SK-N-SH treated with all-trans-retinoic acid at 6 μM for 48 hours (cell line): ENCODE measurements at regions not wholly inside any gene's neighbourhood (a gene's known extent, or its start where the extent isn't known, plus 50 kb on each side); places are given as distances from the start of the nearest gene placed in this dataset.

Source experiments
- ATAC-seq: fragments of 200-7000 bp; cut with Tn5 transposase; 3 replicates; pipeline ENCODE4 v1.9.1; 2020; ENCODE audit warnings: mild to moderate bottlenecking, moderate library complexity
- ARNTL ChIP-seq: fragments of 450-650 bp; formaldehyde crosslinking; IDR thresholded peaks from 2 replicates; pipeline ENCODE4 v1.5.0; 2020; ENCODE audit warnings: low read depth, mild to moderate bottlenecking, moderate library complexity, borderline replicate concordance
- BACH2 ChIP-seq: fragments of 250-450 bp; sonication (Bioruptor Pico); IDR thresholded peaks from 2 replicates; pipeline ENCODE4 v1.9.0; 2021; ENCODE audit warnings: mild to moderate bottlenecking, borderline replicate concordance
- CREB5 ChIP-seq: fragments of 250-450 bp; sonication (Bioruptor Pico); IDR thresholded peaks from 2 replicates; pipeline ENCODE4 v1.5.1; 2020; ENCODE audit warnings: low read depth, mild to moderate bottlenecking, moderate library complexity
- CSDC2 ChIP-seq: fragments of 250-450 bp; sonication (Bioruptor Pico); IDR thresholded peaks from 2 replicates; pipeline ENCODE4 v1.5.0; 2020; ENCODE audit warnings: mild to moderate bottlenecking, moderate library complexity
- CSRNP3 ChIP-seq: fragments of 250-450 bp; sonication (Bioruptor Pico); IDR thresholded peaks from 2 replicates; pipeline ENCODE4 v1.5.1; 2021; ENCODE audit warnings: mild to moderate bottlenecking, moderate library complexity
- ESRRG ChIP-seq: fragments of 250-450 bp; sonication (Bioruptor Pico); IDR thresholded peaks from 2 replicates; pipeline ENCODE4 v1.6.1; 2021; ENCODE audit warnings: mild to moderate bottlenecking
- GLIS3 ChIP-seq: fragments of 250-450 bp; sonication (Bioruptor Pico); IDR thresholded peaks from 2 replicates; pipeline ENCODE4 v1.5.0; 2020; ENCODE audit warnings: mild to moderate bottlenecking, moderate library complexity
- ISL1 ChIP-seq: fragments of 250-450 bp; sonication (Bioruptor Pico); IDR thresholded peaks from 2 replicates; pipeline ENCODE4 v2.1.2; 2022; ENCODE audit warnings: mild to moderate bottlenecking, moderate library complexity
- OSR1 ChIP-seq: fragments of 250-450 bp; sonication (Bioruptor Pico); IDR thresholded peaks from 2 replicates; pipeline ENCODE4 v1.8.0; 2022; ENCODE audit warnings: moderate library complexity, mild to moderate bottlenecking, inconsistent platforms
- PATZ1 ChIP-seq: fragments of 250-450 bp; sonication (Bioruptor Pico); IDR thresholded peaks from 2 replicates; pipeline ENCODE4 v1.8.0; 2020; ENCODE audit warnings: mild to moderate bottlenecking, moderate library complexity, borderline replicate concordance
- POU6F1 ChIP-seq: fragments of 250-450 bp; sonication (Bioruptor Pico); IDR thresholded peaks from 2 replicates; pipeline ENCODE4 v1.8.0; 2021; ENCODE audit warnings: low read depth, mild to moderate bottlenecking, moderate library complexity, borderline replicate concordance
- PPARA ChIP-seq: fragments of 250-450 bp; sonication (Bioruptor Pico); IDR thresholded peaks from 2 replicates; pipeline ENCODE4 v1.5.0; 2020; ENCODE audit warnings: mild to moderate bottlenecking, borderline replicate concordance
- RARB ChIP-seq: fragments of 250-450 bp; sonication (Bioruptor Pico); IDR thresholded peaks from 2 replicates; pipeline ENCODE4 v1.8.0; 2021; ENCODE audit warnings: mild to moderate bottlenecking, moderate library complexity
- SNAI2 ChIP-seq: fragments of 250-450 bp; sonication (Bioruptor Pico); IDR thresholded peaks from 2 replicates; pipeline ENCODE4 v1.5.0; 2020; ENCODE audit warnings: mild to moderate bottlenecking, moderate library complexity
- TOX ChIP-seq: fragments of 250-450 bp; sonication (Bioruptor Pico); IDR thresholded peaks from 2 replicates; pipeline ENCODE4 v1.8.0; 2021; ENCODE audit warnings: mild to moderate bottlenecking, moderate library complexity, borderline replicate concordance
- TSHZ2 ChIP-seq: fragments of 250-450 bp; sonication (Bioruptor Pico); IDR thresholded peaks from 2 replicates; pipeline ENCODE4 v1.5.0; 2020; ENCODE audit warnings: mild to moderate bottlenecking, moderate library complexity
- ZC3H10 ChIP-seq: fragments of 250-450 bp; sonication (Bioruptor Pico); IDR thresholded peaks from 2 replicates; pipeline ENCODE4 v1.5.1; 2021; ENCODE audit warnings: mild to moderate bottlenecking, moderate library complexity
- ZFP3 ChIP-seq: fragments of 250-450 bp; sonication (Bioruptor Pico); IDR thresholded peaks from 2 replicates; pipeline ENCODE4 v1.5.0; 2020; ENCODE audit warnings: mild to moderate bottlenecking, moderate library complexity
- ZFP30 ChIP-seq: fragments of 450-650 bp; formaldehyde crosslinking; IDR thresholded peaks from 2 replicates; pipeline ENCODE4 v1.5.0; 2022; ENCODE audit warnings: mild to moderate bottlenecking, moderate library complexity
- ZNF565 ChIP-seq: fragments of 450-650 bp; formaldehyde crosslinking; conservative IDR thresholded peaks from 2 replicates; pipeline ENCODE4 v1.5.0; 2020; ENCODE audit warnings: low read depth, mild to moderate bottlenecking, moderate library complexity
- ZNF70 ChIP-seq: fragments of 450-650 bp; formaldehyde crosslinking; IDR thresholded peaks from 2 replicates; pipeline ENCODE4 v1.5.0; 2020; ENCODE audit warnings: mild to moderate bottlenecking, moderate library complexity
- ZNF8 ChIP-seq: fragments of 450-650 bp; formaldehyde crosslinking; IDR thresholded peaks from 2 replicates; pipeline ENCODE4 v1.5.0; 2020; ENCODE audit warnings: mild to moderate bottlenecking, moderate library complexity

- TF ChIP-seq POU6F1 (CRISPR knock-in tag) (no peak), BACH2 (CRISPR knock-in tag) (no peak), CSDC2 (CRISPR knock-in tag) (no peak)
Observed at GRCh38 chr4:181594188-181594587, 649.0 kb upstream of the TENM3 start (continued).

- ATAC-seq: no peak
- TF ChIP-seq TSHZ2 (CRISPR knock-in tag): no peak
- TF ChIP-seq PATZ1: no peak
- no peak for TF ChIP-seq ZNF8 (CRISPR knock-in tag)
- TF ChIP-seq ZNF565 (CRISPR knock-in tag): no peak
- TF ChIP-seq GLIS3 (CRISPR knock-in tag): no peak
- no peak for TF ChIP-seq TOX (CRISPR knock-in tag)
- no peak for TF ChIP-seq RARB (CRISPR knock-in tag)
- no peak for TF ChIP-seq CSDC2 (CRISPR knock-in tag)
- no peak for TF ChIP-seq POU6F1 (CRISPR knock-in tag)
- TF ChIP-seq CSRNP3 (CRISPR knock-in tag): no peak
- TF ChIP-seq PPARA (CRISPR knock-in tag): no peak
- TF ChIP-seq OSR1 (CRISPR knock-in tag): no peak
- no peak for TF ChIP-seq ZC3H10 (CRISPR knock-in tag)
- TF ChIP-seq ZNF70 (CRISPR knock-in tag): no peak
- no peak for TF ChIP-seq SNAI2
- no peak for TF ChIP-seq ISL1
- TF ChIP-seq ESRRG: no peak
- no peak for TF ChIP-seq ARNTL (CRISPR knock-in tag)
- no peak for TF ChIP-seq CREB5 (CRISPR knock-in tag)
- TF ChIP-seq ZFP30 (CRISPR knock-in tag): no peak
Observed at GRCh38 chr4:181595716-181596115, 647.5 kb upstream of the TENM3 start.

GRCh38 chr4:181597766-181598165, 645.4 kb upstream of the TENM3 start:
- peak; percentile 70 for ATAC-seq
- TF ChIP-seq SNAI2 (no peak), BACH2 (CRISPR knock-in tag) (no peak), ZNF8 (CRISPR knock-in tag) (no peak), ZNF565 (CRISPR knock-in tag) (no peak), CSDC2 (CRISPR knock-in tag) (no peak), PPARA (CRISPR knock-in tag) (no peak), RARB (CRISPR knock-in tag) (no peak), POU6F1 (CRISPR knock-in tag) (no peak), ESRRG (no peak), ZFP30 (CRISPR knock-in tag) (no peak), GLIS3 (CRISPR knock-in tag) (no peak), PATZ1 (no peak), ZFP3 (CRISPR knock-in tag) (no peak), ZC3H10 (CRISPR knock-in tag) (no peak)
